DOHH2 (cell line): ENCODE measurements at regions not wholly inside any gene's neighbourhood (a gene's known extent, or its start where the extent isn't known, plus 50 kb on each side); places are given as distances from the start of the nearest gene placed in this dataset.
"Not testable (repeated sequence)": the region's sequence is repeated elsewhere in the genome, so short reads cannot be mapped to it uniquely, and the experiment has no call there.

Experiments
- H3F3A ChIP-seq: fragments of 200-600 bp; sonication (generic), shearing (Covaris generic); 2 replicates; pipeline ENCODE4 v1.6.0; 2016; ENCODE audit warnings: antibody characterized with exemption, mild to moderate bottlenecking; ENCODE audit not compliant: control insufficient read depth, insufficient read depth
- H3K27ac ChIP-seq: fragments of 200-600 bp; sonication (generic); 2 replicates; pipeline ENCODE4 v1.5.1; 2014; ENCODE audit warnings: low read depth, mild to moderate bottlenecking, low read length, moderate library complexity
- H3K27me3 ChIP-seq: fragments of 200-600 bp; sonication (generic); 2 replicates; pipeline ENCODE4 v1.6.1; 2014; ENCODE audit warnings: mild to moderate bottlenecking, low read length, mixed read lengths; ENCODE audit not compliant: control insufficient read depth
- H3K36me3 ChIP-seq: fragments of 200-600 bp; sonication (generic); 2 replicates; pipeline ENCODE4 v1.6.1; 2014; ENCODE audit warnings: mild to moderate bottlenecking, low read length, moderate library complexity, mixed read lengths; ENCODE audit not compliant: control insufficient read depth
- H3K4me1 ChIP-seq: fragments of 200-600 bp; sonication (generic); 2 replicates; pipeline ENCODE4 v1.6.1; 2014; ENCODE audit warnings: mild to moderate bottlenecking, low read length, mixed read lengths; ENCODE audit not compliant: control insufficient read depth
- H3K4me2 ChIP-seq: fragments of 200-600 bp; sonication (generic); 2 replicates; pipeline ENCODE4 v1.6.0; 2014; ENCODE audit warnings: mild to moderate bottlenecking, low read length, moderate library complexity
- H3K4me3 ChIP-seq: fragments of 200-600 bp; sonication (generic); 2 replicates; pipeline ENCODE4 v1.5.1; 2014; ENCODE audit warnings: mild to moderate bottlenecking, low read length, mixed read lengths
- H3K79me2 ChIP-seq: fragments of 200-600 bp; sonication (generic); 2 replicates; pipeline ENCODE4 v1.6.1; 2014; ENCODE audit warnings: mild to moderate bottlenecking, low read length, mixed read lengths; ENCODE audit not compliant: control insufficient read depth
- H3K9me2 ChIP-seq: fragments of 200-600 bp; sonication (generic); replicated peaks from 2 replicates; pipeline ENCODE4 v1.6.1; 2014; ENCODE audit warnings: mild to moderate bottlenecking, low read length, mixed read lengths; ENCODE audit not compliant: control insufficient read depth
- H3K9me3 ChIP-seq: fragments of 200-600 bp; sonication (generic); 2 replicates; pipeline ENCODE4 v1.6.1; 2014; ENCODE audit warnings: antibody characterized with exemption, low read length, mixed read lengths; ENCODE audit not compliant: control insufficient read depth, insufficient read depth
- H4K20me1 ChIP-seq: fragments of 200-600 bp; sonication (generic); 2 replicates; pipeline ENCODE4 v1.6.0; 2014; ENCODE audit warnings: low read depth, mild to moderate bottlenecking, antibody characterized with exemption, low read length, moderate library complexity; ENCODE audit not compliant: control insufficient read depth, insufficient read depth
- CTCF ChIP-seq: fragments of 200-600 bp; sonication (generic); IDR thresholded peaks from one replicate; pipeline ENCODE4 v1.5.1; 2014; ENCODE audit warnings: antibody characterized with exemption, mild to moderate bottlenecking, low read depth, low read length; ENCODE audit not compliant: poor library complexity, severe bottlenecking
- EZH2phosphoT487 ChIP-seq: fragments of 200-600 bp; sonication (generic); IDR thresholded peaks from 2 replicates; pipeline ENCODE4 v1.6.1; 2017; ENCODE audit warnings: borderline replicate concordance, mild to moderate bottlenecking, antibody characterized with exemption, low read length, moderate library complexity, mixed read lengths

- H3K27me3 ChIP-seq: no peaks in the 10 kb centered on the region
- TF ChIP-seq CTCF (no peak), EZH2phosphoT487 (no peak)
- no peaks in the 10 kb centered on the region for H3F3A ChIP-seq
- H3K9me2 ChIP-seq: no peaks in the 10 kb centered on the region
- no peaks in the 10 kb centered on the region for H3K79me2 ChIP-seq
- H3K9me3 ChIP-seq: no peaks in the 10 kb centered on the region
- no peak overlapping the region for H3K27ac ChIP-seq
- no peaks in the 10 kb centered on the region for H3K36me3 ChIP-seq
- no peak overlapping the region for H3K4me2 ChIP-seq
- no peak overlapping the region for H3K4me3 ChIP-seq
- no peaks in the 10 kb centered on the region for H4K20me1 ChIP-seq
- H3K4me1 ChIP-seq: no peaks in the 10 kb centered on the region
Observed at GRCh38 chr9:12329623-12329985, 363.6 kb upstream of the TYRP1 start.

GRCh38 chr9:12333966-12334365, 359.2 kb upstream of the TYRP1 start:
- not testable (repeated sequence) for H3K27ac ChIP-seq, H3K4me3 ChIP-seq, H4K20me1 ChIP-seq, H3K4me1 ChIP-seq, H3K9me3 ChIP-seq, H3K9me2 ChIP-seq, H3K4me2 ChIP-seq, H3K36me3 ChIP-seq, H3F3A ChIP-seq, H3K79me2 ChIP-seq, H3K27me3 ChIP-seq

GRCh38 chr9:12350775-12351174, 342.4 kb upstream of the TYRP1 start:
- H3K79me2 ChIP-seq: no peaks in the 10 kb centered on the region
- H3K27ac ChIP-seq: no peak overlapping the region
- H3K4me3 ChIP-seq: no peak overlapping the region
- no peaks in the 10 kb centered on the region for H3K9me2 ChIP-seq
- H3K4me1 ChIP-seq: no peaks in the 10 kb centered on the region
- H3K9me3 ChIP-seq: no peaks in the 10 kb centered on the region
- TF ChIP-seq CTCF: no peak
- no peak for TF ChIP-seq EZH2phosphoT487
- no peaks in the 10 kb centered on the region for H3F3A ChIP-seq
- no peaks in the 10 kb centered on the region for H3K36me3 ChIP-seq
- no peak overlapping the region for H3K4me2 ChIP-seq
- no peaks in the 10 kb centered on the region for H3K27me3 ChIP-seq
- no peaks in the 10 kb centered on the region for H4K20me1 ChIP-seq

- Histone ChIP-seq H3F3A (no peaks in the 10 kb centered on the region), H4K20me1 (no peaks in the 10 kb centered on the region), H3K27ac (no peak overlapping the region), H3K36me3 (no peaks in the 10 kb centered on the region), H3K4me3 (no peak overlapping the region), H3K79me2 (no peaks in the 10 kb centered on the region), H3K4me1 (no peaks in the 10 kb centered on the region), H3K27me3 (no peaks in the 10 kb centered on the region), H3K4me2 (no peak overlapping the region), H3K9me2 (no peaks in the 10 kb centered on the region), H3K9me3 (no peaks in the 10 kb centered on the region)
- no peak for TF ChIP-seq CTCF
- no peak for TF ChIP-seq EZH2phosphoT487
Observed at GRCh38 chr9:12351293-12352044, 341.7 kb upstream of the TYRP1 start.
